IMR-90 (cell line): ENCODE measurements at regions not wholly inside any gene's neighbourhood (a gene's known extent, or its start where the extent isn't known, plus 50 kb on each side); places are given as distances from the start of the nearest gene placed in this dataset.

ENCODE experiments used
- ATAC-seq: fragments of 200-7000 bp; cut with Tn5 transposase; 2 replicates; pipeline ENCODE4 v1.9.1; 2020; ENCODE audit warnings: low read depth, mild to moderate bottlenecking, moderate library complexity
- BruUV-seq: library from RNA; stranded (reverse); fragments of 400-500 nt; replicated peaks from 2 replicates; lab custom pipeline; 2021; lab: Mats Ljungman, UMichigan
- CTCF ChIA-PET: fragments of 300-600 bp; formaldehyde crosslinking; extraction: SDS; loops from one replicate; lab custom pipeline; 2021; ENCODE audit warnings: antibody characterized with exemption; lab: Yijun Ruan, JAX
- POLR2A ChIA-PET: fragments of 300-600 bp; sonication (Branson Sonifier 250); formaldehyde crosslinking; loops from one replicate; lab custom pipeline; 2022; ENCODE audit warnings: antibody characterized with exemption; ENCODE audit not compliant: unreplicated experiment; lab: Charles Lee
- DNase-seq: peaks from one replicate; pipeline ENCODE4 v3.0.0; 2013
- H2AFZ ChIP-seq: replicated peaks from 2 replicates; pipeline ENCODE3; 2013; ENCODE audit warnings: low read length, mild to moderate bottlenecking; ENCODE audit not compliant: poor library complexity
- H2AK5ac ChIP-seq: 2 replicates; pipeline ENCODE4 v1.6.1; 2013; ENCODE audit warnings: low read depth, low read length, inconsistent platforms
- H2AK9ac ChIP-seq: replicated peaks from 2 replicates; pipeline ENCODE3; 2013; ENCODE audit warnings: mild to moderate bottlenecking, low read depth, low read length, moderate library complexity; ENCODE audit not compliant: poor library complexity
- H2BK120ac ChIP-seq: 2 replicates; pipeline ENCODE4 v1.6.1; 2013; ENCODE audit warnings: low read depth, low read length, inconsistent platforms
- H2BK15ac ChIP-seq: 3 replicates; pipeline ENCODE4 v1.6.1; 2013; ENCODE audit warnings: low read depth, low read length, inconsistent platforms
- H2BK20ac ChIP-seq: 2 replicates; pipeline ENCODE4 v1.6.1; 2013; ENCODE audit warnings: low read depth, mild to moderate bottlenecking, inconsistent platforms, low read length, moderate library complexity
- H2BK5ac ChIP-seq: 2 replicates; pipeline ENCODE4 v1.6.1; 2013; ENCODE audit warnings: mild to moderate bottlenecking, low read depth, low read length, inconsistent platforms; ENCODE audit not compliant: poor library complexity, severe bottlenecking
- H3K14ac ChIP-seq: replicated peaks from 2 replicates; pipeline ENCODE4 v1.6.1; 2013; ENCODE audit warnings: low read depth, low read length, inconsistent platforms
- H3K18ac ChIP-seq: 2 replicates; pipeline ENCODE4 v1.6.1; 2013; ENCODE audit warnings: low read depth, low read length, control low read depth
- H3K23ac ChIP-seq: 2 replicates; pipeline ENCODE4 v1.6.1; 2013; ENCODE audit warnings: low read depth, low read length, inconsistent platforms
- H3K27ac ChIP-seq: 2 replicates; pipeline ENCODE4 v1.5.1; 2013; ENCODE audit warnings: mild to moderate bottlenecking, control low read depth, low read length; ENCODE audit not compliant: insufficient read depth
- H3K27me3 ChIP-seq: 2 replicates; pipeline ENCODE4 v1.6.1; 2013; ENCODE audit warnings: low read length; ENCODE audit not compliant: control insufficient read depth, insufficient read depth
- H3K36me3 ChIP-seq: 2 replicates; pipeline ENCODE4 v1.6.1; 2013; ENCODE audit warnings: low read length, mixed read lengths; ENCODE audit not compliant: control insufficient read depth, insufficient read depth
- H3K4ac ChIP-seq: 2 replicates; pipeline ENCODE4 v1.6.1; 2013; ENCODE audit warnings: low read depth, low read length, inconsistent platforms
- H3K4me1 ChIP-seq: 2 replicates; pipeline ENCODE4 v1.6.1; 2013; ENCODE audit warnings: low read length, mixed read lengths; ENCODE audit not compliant: control insufficient read depth, insufficient read depth
- H3K4me2 ChIP-seq: 2 replicates; pipeline ENCODE4 v1.6.1; 2013; ENCODE audit warnings: low read depth, mild to moderate bottlenecking, control low read depth, low read length, moderate library complexity
- H3K4me3 ChIP-seq: 2 replicates; pipeline ENCODE4 v1.5.1; 2013; ENCODE audit warnings: low read depth, mild to moderate bottlenecking, control low read depth, low read length, moderate library complexity; ENCODE audit not compliant: insufficient read depth
- H3K56ac ChIP-seq: 2 replicates; pipeline ENCODE4 v1.6.1; 2013; ENCODE audit warnings: low read length, inconsistent platforms; ENCODE audit not compliant: insufficient read depth; ENCODE audit errors: extremely low read depth
- H3K79me1 ChIP-seq, 2 experiments: 2 replicates each; pipeline ENCODE4 v1.6.1; 2013; ENCODE audit warnings: low read length in 2 of 2, inconsistent platforms in 1 of 2, low read depth in 1 of 2
- H3K9ac ChIP-seq: 2 replicates; pipeline ENCODE4 v1.6.1; 2013; ENCODE audit warnings: low read depth, low read length, control low read depth
- H3K9me1 ChIP-seq: 2 replicates; pipeline ENCODE4 v1.6.1; 2013; ENCODE audit warnings: low read length, inconsistent platforms; ENCODE audit not compliant: insufficient read depth
- H3K9me3 ChIP-seq: 2 replicates; pipeline ENCODE4 v1.6.1; 2013; ENCODE audit warnings: low read length; ENCODE audit not compliant: control insufficient read depth, insufficient read depth
- H4K20me1 ChIP-seq: 2 replicates; pipeline ENCODE4 v1.6.1; 2013; ENCODE audit warnings: low read length, inconsistent platforms; ENCODE audit not compliant: insufficient read depth
- H4K5ac ChIP-seq: 2 replicates; pipeline ENCODE4 v1.6.1; 2013; ENCODE audit warnings: mild to moderate bottlenecking, low read depth, low read length, control low read depth
- H4K8ac ChIP-seq, 2 experiments: 2 replicates each; pipeline ENCODE4 v1.6.1; 2013; ENCODE audit warnings: low read depth in 2 of 2, low read length in 2 of 2, control low read depth in 1 of 2, inconsistent platforms in 1 of 2
- H4K91ac ChIP-seq: 2 replicates; pipeline ENCODE4 v1.6.1; 2013; ENCODE audit warnings: low read depth, low read length, inconsistent platforms; ENCODE audit not compliant: insufficient read depth
- BHLHE40 ChIP-seq: fragments of 150-350 bp; IDR thresholded peaks from 2 replicates; pipeline ENCODE4 v1.6.1; 2016; ENCODE audit warnings: mild to moderate bottlenecking, low read depth, low read length
- CEBPB ChIP-seq: IDR thresholded peaks from 2 replicates; pipeline ENCODE4 v1.6.1; 2012; ENCODE audit warnings: low read depth, low read length, improper control_type of control experiment
- ELK1 ChIP-seq: fragments of 150-350 bp; IDR thresholded peaks from 2 replicates; pipeline ENCODE4 v1.6.1; 2016; ENCODE audit warnings: low read depth, mild to moderate bottlenecking, low read length, moderate library complexity, borderline replicate concordance
- FOS ChIP-seq: fragments of 150-350 bp; IDR thresholded peaks from 2 replicates; pipeline ENCODE4 v1.6.1; 2016; ENCODE audit warnings: low read depth, low read length
- MAFK ChIP-seq: IDR thresholded peaks from 2 replicates; pipeline ENCODE4 v1.6.1; 2012; ENCODE audit warnings: low read depth, low read length, improper control_type of control experiment
- MAZ ChIP-seq: IDR thresholded peaks from 2 replicates; pipeline ENCODE4 v1.6.1; 2012; ENCODE audit warnings: low read depth, mild to moderate bottlenecking, low read length, improper control_type of control experiment, moderate library complexity, borderline replicate concordance
- MXI1 ChIP-seq: IDR thresholded peaks from 2 replicates; pipeline ENCODE4 v1.6.1; 2012; ENCODE audit warnings: low read depth, mild to moderate bottlenecking, low read length, moderate library complexity, borderline replicate concordance
- NFE2L2 ChIP-seq: fragments of 150-350 bp; IDR thresholded peaks from 2 replicates; pipeline ENCODE4 v1.6.1; 2016; ENCODE audit warnings: low read depth, mild to moderate bottlenecking, low read length
- POLR2A ChIP-seq: IDR thresholded peaks from 2 replicates; pipeline ENCODE4 v1.6.1; 2012; ENCODE audit warnings: mild to moderate bottlenecking, low read depth, low read length
- RAD21 ChIP-seq: IDR thresholded peaks from 2 replicates; pipeline ENCODE4 v1.6.1; 2012; ENCODE audit warnings: low read length, improper control_type of control experiment
- RCOR1 ChIP-seq: IDR thresholded peaks from 2 replicates; pipeline ENCODE4 v1.6.1; 2012; ENCODE audit warnings: mild to moderate bottlenecking, low read length, improper control_type of control experiment; ENCODE audit not compliant: insufficient replicate concordance
- RFX5 ChIP-seq: IDR thresholded peaks from 2 replicates; pipeline ENCODE4 v1.8.0; 2012; ENCODE audit warnings: low read depth, mild to moderate bottlenecking, low read length, moderate library complexity
- USF2 ChIP-seq: fragments of 150-350 bp; IDR thresholded peaks from 2 replicates; pipeline ENCODE4 v1.6.1; 2017; ENCODE audit warnings: mild to moderate bottlenecking, antibody characterized with exemption, low read length, low read depth
- WGBS, 2 experiments: methylation state at CpG; one replicate each; pipeline versions ENCODE4 v1.1.5 to v1.1.7; 2013; ENCODE audit warnings: missing lambda C conversion rate in 2 of 2; ENCODE audit not compliant: insufficient read length in 1 of 2; ENCODE audit errors: extremely low coverage in 2 of 2; 5-methylcytosine and 5-hydroxymethylcytosine counted together
- dilution Hi-C: fragments of 300-500 bp; cut with HindIII; formaldehyde crosslinking; loops from one replicate; pipeline ENCODE4 v1.14.3; 2018; ENCODE audit warnings: low sequenced_read_pairs; ENCODE audit not compliant: unreplicated experiment
- in situ Hi-C: fragments of 300-500 bp; cut with MboI; formaldehyde crosslinking; loops from 3 replicates; pipeline ENCODE4 v1.14.3; 2019; ENCODE audit warnings: low sequenced_read_pairs, inconsistent platforms, mixed read lengths
- intact Hi-C: fragments of 100-400 bp; cut with micrococcal nuclease; formaldehyde crosslinking; loops from 2 replicates; pipeline ENCODE4 v1.10.0; 2022

DNA sequence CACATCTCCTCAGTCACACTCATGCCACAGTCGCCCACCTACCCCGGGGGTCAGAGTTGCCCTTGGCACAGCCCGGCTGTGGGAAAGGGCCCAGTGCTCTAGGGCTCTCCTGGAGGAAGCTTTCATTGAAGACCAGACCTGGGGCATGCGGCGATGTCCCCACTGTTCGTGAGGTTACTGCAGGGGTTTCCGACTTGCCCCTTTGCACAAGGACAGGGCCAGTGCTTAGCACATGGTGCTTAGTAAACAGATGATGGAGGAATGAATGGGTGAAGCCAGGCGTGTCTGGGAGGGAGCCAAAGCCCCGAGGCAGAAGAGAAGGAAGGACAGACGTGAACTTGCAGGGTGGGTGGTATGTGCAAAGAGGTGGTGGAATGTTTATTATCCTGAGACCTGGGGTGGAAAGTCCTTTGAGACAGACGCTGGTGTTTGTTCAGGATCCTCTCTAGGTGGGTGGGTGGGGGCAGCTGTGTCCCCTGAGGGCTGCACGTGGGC, 205.9 kb upstream of the ARL4C start:
- Histone ChIP-seq H3K4me2 (no peak overlapping the region), H3K36me3 (no peaks in the 10 kb centered on the region), H2BK20ac (peak overlapping the region; percentile 3; the same call in 1 of the 2 replicates), H3K79me1 (no peaks in the 10 kb centered on the region), H3K14ac (peak overlapping the region; percentile 29; the same call in 1 of the 2 replicates), H3K4me3 (no peak overlapping the region), H3K9me1 (peaks cover 5% of the 10 kb centered on the region; the same call in 1 of the 2 replicates), H3K56ac (no peak overlapping the region), H4K5ac (no peak overlapping the region; the same call in 1 of the 2 replicates), H4K20me1 (no peaks in the 10 kb centered on the region), H2AK5ac (peak overlapping the region; percentile 45), H2AFZ (no peak overlapping the region), H4K8ac (no peak overlapping the region), H3K4me1 (peaks cover 3% of the 10 kb centered on the region; the same call in 1 of the 2 replicates), H2BK15ac (peak overlapping the region; percentile 36; the same call in 2 of the 3 replicates), H3K27ac (no peak overlapping the region), H2BK120ac (0 out of 2 replicates have a peak overlapping the region, but pooled peaks have one; percentile 11), H3K23ac (no peak overlapping the region), H3K27me3 (no peaks in the 10 kb centered on the region), H3K9me3 (no peaks in the 10 kb centered on the region), H3K9ac (no peak overlapping the region), H3K18ac (no peak overlapping the region; the same call in 1 of the 2 replicates), H2BK5ac (no peak overlapping the region), H4K91ac (no peak overlapping the region; the same call in 1 of the 2 replicates), H2AK9ac (no peak overlapping the region), H3K4ac (no peak overlapping the region)
- DNase-seq: no peak
- POLR2A ChIA-PET: no interaction called here
- intact Hi-C loops (no loop called here), in situ Hi-C loops (no loop called here), dilution Hi-C loops (no loop called here)
- no peak for ATAC-seq
- 40% methylated on average over 1 of the region's 12 CpGs; no CpG with 5 or more reads in 1 of the 2 experiments for WGBS, 2 experiments
- TF ChIP-seq RAD21 (no peak), MAFK (no peak), BHLHE40 (no peak), FOS (no peak), MAZ (no peak), ELK1 (no peak), POLR2A (no peak), CEBPB (no peak), RFX5 (no peak), USF2 (no peak), MXI1 (no peak), RCOR1 (no peak), NFE2L2 (no peak)
- CTCF ChIA-PET: no interaction called here
- no TSS peak for BruUV-seq
